Neural cell (in vitro differentiated cells): ENCODE measurements at regions not wholly inside any gene's neighbourhood (a gene's known extent, or its start where the extent isn't known, plus 50 kb on each side); places are given as distances from the start of the nearest gene placed in this dataset.

ENCODE experiments used
- H2AFZ ChIP-seq: fragments of 200-600, 300-800 bp; sonication (generic), shearing (Covaris generic); 2 replicates; pipeline ENCODE4 v1.6.0; 2014; ENCODE audit warnings: low read depth, mild to moderate bottlenecking, antibody characterized with exemption, low read length, moderate library complexity
- H3F3A ChIP-seq: fragments of 200-600 bp; shearing (Covaris generic); 2 replicates; pipeline ENCODE4 v1.6.1; 2016; ENCODE audit warnings: mild to moderate bottlenecking, moderate library complexity, mixed read lengths, antibody characterized with exemption, low read length; ENCODE audit not compliant: insufficient read depth, poor library complexity, severe bottlenecking
- H3K27ac ChIP-seq: fragments of 200-600, 300-800 bp; sonication (generic), shearing (Covaris generic); 2 replicates; pipeline ENCODE4 v1.5.1; 2014; ENCODE audit warnings: mild to moderate bottlenecking, low read length, moderate library complexity
- H3K27me3 ChIP-seq: fragments of 300-800, 200-600 bp; sonication (generic), shearing (Covaris generic); 2 replicates; pipeline ENCODE4 v1.6.0; 2014; ENCODE audit warnings: mild to moderate bottlenecking, low read depth, low read length, moderate library complexity; ENCODE audit not compliant: insufficient read depth
- H3K36me3 ChIP-seq: fragments of 300-800, 200-600 bp; sonication (generic), shearing (Covaris generic); 2 replicates; pipeline ENCODE4 v1.5.1; 2014; ENCODE audit warnings: mild to moderate bottlenecking, antibody characterized with exemption, low read length, moderate library complexity; ENCODE audit not compliant: insufficient read depth
- H3K4me2 ChIP-seq: fragments of 300-800, 200-600 bp; sonication (generic), shearing (Covaris generic); 2 replicates; pipeline ENCODE4 v1.6.0; 2014; ENCODE audit warnings: mild to moderate bottlenecking, low read length
- H3K4me3 ChIP-seq: fragments of 300-800, 200-600 bp; sonication (generic), shearing (Covaris generic); 2 replicates; pipeline ENCODE4 v1.5.1; 2014; ENCODE audit warnings: mild to moderate bottlenecking, low read length, moderate library complexity
- H3K79me2 ChIP-seq: fragments of 200-600 bp; shearing (Covaris generic); replicated peaks from 2 replicates; pipeline ENCODE4 v1.6.0; 2014; ENCODE audit warnings: mild to moderate bottlenecking, low read length, moderate library complexity; ENCODE audit not compliant: insufficient read depth
- H3K9ac ChIP-seq: fragments of 300-800, 200-600 bp; sonication (generic), shearing (Covaris generic); 2 replicates; pipeline ENCODE4 v1.6.1; 2016; ENCODE audit warnings: mild to moderate bottlenecking, low read length, mixed read lengths
- H3K9me2 ChIP-seq: fragments of 200-600 bp; shearing (Covaris generic); 2 replicates; pipeline ENCODE4 v1.6.1; 2016; ENCODE audit warnings: mild to moderate bottlenecking, low read length, mixed read lengths; ENCODE audit not compliant: insufficient read depth
- H3K9me3 ChIP-seq: fragments of 200-600, 300-800 bp; sonication (generic), shearing (Covaris generic); 2 replicates; pipeline ENCODE4 v1.6.1; 2016; ENCODE audit warnings: mild to moderate bottlenecking, mixed run types, low read length, moderate library complexity, mixed read lengths
- H4K20me1 ChIP-seq: fragments of 200-600 bp; shearing (Covaris generic); 2 replicates; pipeline ENCODE4 v1.6.1; 2016; ENCODE audit warnings: mild to moderate bottlenecking, mixed run types; ENCODE audit not compliant: insufficient read depth
- CTCF ChIP-seq: fragments of 450-650 bp; IDR thresholded peaks from 2 replicates; pipeline ENCODE4 v1.5.1; 2014; ENCODE audit warnings: antibody characterized with exemption, mild to moderate bottlenecking, moderate library complexity; ENCODE audit not compliant: poor library complexity, severe bottlenecking
- EP300 ChIP-seq: fragments of 450-650 bp; conservative IDR thresholded peaks from 2 replicates; pipeline ENCODE4 v1.6.1; 2014; ENCODE audit warnings: antibody characterized with exemption, mild to moderate bottlenecking, moderate library complexity; ENCODE audit not compliant: poor library complexity, severe bottlenecking
- EZH2 ChIP-seq: fragments of 200-600, 300-800 bp; shearing (Covaris generic), sonication (generic); IDR thresholded peaks from 2 replicates; pipeline ENCODE4 v1.6.1; 2014; ENCODE audit warnings: antibody characterized with exemption, low read length, borderline replicate concordance, mild to moderate bottlenecking; ENCODE audit not compliant: insufficient read depth, poor library complexity, severe bottlenecking
- MXI1 ChIP-seq: fragments of 450-650 bp; conservative IDR thresholded peaks from 2 replicates; pipeline ENCODE4 v1.6.1; 2014; ENCODE audit warnings: antibody characterized with exemption, mild to moderate bottlenecking; ENCODE audit not compliant: poor library complexity, severe bottlenecking
- POLR2AphosphoS5 ChIP-seq: IDR thresholded peaks from 2 replicates; pipeline ENCODE4 v1.6.1; 2012
- RAD21 ChIP-seq: fragments of 450-650 bp; conservative IDR thresholded peaks from 2 replicates; pipeline ENCODE4 v1.6.1; 2014; ENCODE audit warnings: antibody characterized with exemption, mild to moderate bottlenecking, moderate library complexity
- REST ChIP-seq: IDR thresholded peaks from 2 replicates; pipeline ENCODE4 v1.6.1; 2012; ENCODE audit warnings: borderline replicate concordance
- SMC3 ChIP-seq: fragments of 450-650 bp; conservative IDR thresholded peaks from 2 replicates; pipeline ENCODE4 v1.6.1; 2014; ENCODE audit warnings: antibody characterized with exemption, mild to moderate bottlenecking, moderate library complexity; ENCODE audit not compliant: poor library complexity
- TAF1 ChIP-seq: IDR thresholded peaks from 2 replicates; pipeline ENCODE4 v1.6.1; 2012; ENCODE audit warnings: low read depth

GRCh38 chr4:125676156-125676555 is 361.4 kb downstream of the FAT4 start:
- Histone ChIP-seq H3K27me3 (no peaks in the 10 kb centered on the region), H4K20me1 (no peaks in the 10 kb centered on the region), H2AFZ (no peak overlapping the region), H3K4me2 (no peak overlapping the region), H3K9ac (no peak overlapping the region), H3K36me3 (no peaks in the 10 kb centered on the region), H3K9me3 (no peaks in the 10 kb centered on the region), H3K9me2 (no peaks in the 10 kb centered on the region), H3K4me3 (no peak overlapping the region), H3K79me2 (no peaks in the 10 kb centered on the region), H3K27ac (no peak overlapping the region), H3F3A (no peaks in the 10 kb centered on the region)
- TF ChIP-seq EP300 (no peak), TAF1 (no peak), REST (no peak), POLR2AphosphoS5 (no peak), EZH2 (no peak), CTCF (no peak), MXI1 (no peak), RAD21 (no peak), SMC3 (no peak)

GRCh38 chr4:125676583-125676982 is 361.8 kb downstream of the FAT4 start:
- TF ChIP-seq REST (no peak), CTCF (no peak), MXI1 (no peak)
- Histone ChIP-seq H3K27ac (no peak overlapping the region), H3K27me3 (no peaks in the 10 kb centered on the region), H3K9me3 (no peaks in the 10 kb centered on the region), H3K9me2 (no peaks in the 10 kb centered on the region), H3K9ac (no peak overlapping the region), H3K36me3 (no peaks in the 10 kb centered on the region), H3K4me3 (no peak overlapping the region), H4K20me1 (no peaks in the 10 kb centered on the region), H3K4me2 (no peak overlapping the region), H2AFZ (no peak overlapping the region), H3K79me2 (no peaks in the 10 kb centered on the region), H3F3A (no peaks in the 10 kb centered on the region)
